Uterus (tissue), 3 donors: ENCODE measurements at regions not wholly inside any gene's neighbourhood (a gene's known extent, or its start where the extent isn't known, plus 50 kb on each side); places are given as distances from the start of the nearest gene placed in this dataset.

Experiments used
- DNase-seq, 2 donors: peaks; one replicate each; pipeline ENCODE4 v3.0.0-alpha.2; 2019 to 2020
- H3K27ac ChIP-seq, 2 donors: fragments of 200-600 bp; sonication (generic); 1 replicate in 1 of 2; 2 replicates in 1 of 2; pipeline ENCODE4 v1.5.1; 2016 to 2018
- H3K27me3 ChIP-seq, 2 donors: fragments of 200-600 bp; sonication (generic); one replicate each; pipeline ENCODE4 v1.5.1; 2018 to 2019; ENCODE audit warnings: control low read depth in 1 of 2
- H3K36me3 ChIP-seq, 2 donors: fragments of 200-600 bp; sonication (generic); one replicate each; pipeline ENCODE4 v1.5.1; 2019; ENCODE audit warnings: control low read depth in 1 of 2
- H3K4me1 ChIP-seq, 2 donors: fragments of 200-600 bp; sonication (generic); one replicate each; pipeline ENCODE4 v1.5.1; 2018 to 2019; ENCODE audit warnings: control low read depth in 1 of 2
- H3K4me3 ChIP-seq, 2 donors: fragments of 200-600 bp; sonication (generic); 1 replicate in 1 of 2; 2 replicates in 1 of 2; pipeline ENCODE4 v1.5.1; 2018 to 2019; ENCODE audit warnings: mild to moderate bottlenecking in 1 of 2
- H3K9me3 ChIP-seq, 2 donors: fragments of 200-600 bp; sonication (generic); one replicate each; pipeline ENCODE4 v1.5.1; 2019; ENCODE audit warnings: control low read depth in 1 of 2
- CTCF ChIP-seq, 4 experiments: fragments of 200-600 bp in 2 of 4; fragments of 450-650 bp in 2 of 4; sonication (generic) in 2 of 4; IDR thresholded peaks; one replicate each; pipeline ENCODE4 v1.5.1; 2016 to 2019; ENCODE audit warnings: antibody characterized with exemption in 4 of 4, mild to moderate bottlenecking in 2 of 4, moderate library complexity in 1 of 4
- POLR2A ChIP-seq, 2 donors: fragments of 450-650 bp; IDR thresholded peaks; one replicate each; pipeline ENCODE4 v1.6.1; 2016; ENCODE audit warnings: antibody characterized with exemption in 2 of 2, mild to moderate bottlenecking in 1 of 2, moderate library complexity in 1 of 2
- intact Hi-C: fragments of 100-400 bp; cut with DNase I; formaldehyde crosslinking; loops from one replicate; pipeline ENCODE4 v1.15.1; 2023; ENCODE audit warnings: low total_unique reads
- donor health status: DM: yes; HTN: yes; CAD: no.

- no peak overlapping the region for H3K4me3 ChIP-seq
- H3K27ac ChIP-seq, result no peak overlapping the region
- no peak for DNase-seq
- H3K27me3 ChIP-seq, result no peaks in the 10 kb centered on the region
- intact Hi-C loops, result no loop called here
- no peak for TF ChIP-seq CTCF (IDR thresholded peaks at IDR 0.05)
- TF ChIP-seq POLR2A (IDR thresholded peaks at IDR 0.05), result no peak
- H3K9me3 ChIP-seq, result no peaks in the 10 kb centered on the region
- H3K36me3 ChIP-seq, result no peaks in the 10 kb centered on the region
- no peaks in the 10 kb centered on the region for H3K4me1 ChIP-seq
Observed at GRCh38 chr18:78641689-78642231, 337.9 kb upstream of the SALL3 start.

- no peak overlapping the region for H3K27ac ChIP-seq
- H3K4me1 ChIP-seq, result no peaks in the 10 kb centered on the region
- H3K4me3 ChIP-seq, result no peak overlapping the region
- no peaks in the 10 kb centered on the region for H3K27me3 ChIP-seq
- TF ChIP-seq POLR2A (IDR thresholded peaks at IDR 0.05) (no peak), CTCF (IDR thresholded peaks at IDR 0.05) (no peak)
- no peak for DNase-seq
- no peaks in the 10 kb centered on the region for H3K36me3 ChIP-seq
- no peaks in the 10 kb centered on the region for H3K9me3 ChIP-seq
- intact Hi-C loops, result no loop called here
Observed at GRCh38 chr18:78642296-78642951, 337.2 kb upstream of the SALL3 start.

- Histone ChIP-seq H3K36me3 (no peaks in the 10 kb centered on the region), H3K4me3 (no peak overlapping the region), H3K4me1 (no peaks in the 10 kb centered on the region), H3K9me3 (no peaks in the 10 kb centered on the region), H3K27ac (no peak overlapping the region), H3K27me3 (no peaks in the 10 kb centered on the region)
- intact Hi-C loops, result no loop called here
- DNase-seq, result no peak
- TF ChIP-seq POLR2A (IDR thresholded peaks at IDR 0.05) (no peak), CTCF (IDR thresholded peaks at IDR 0.05) (no peak)
Observed at GRCh38 chr18:78643004-78643403, 336.6 kb upstream of the SALL3 start.

GRCh38 chr18:78643981-78644380, 335.6 kb upstream of the SALL3 start:
- Histone ChIP-seq H3K27ac (no peak overlapping the region), H3K4me3 (no peak overlapping the region), H3K9me3 (no peaks in the 10 kb centered on the region), H3K4me1 (no peaks in the 10 kb centered on the region), H3K36me3 (no peaks in the 10 kb centered on the region), H3K27me3 (no peaks in the 10 kb centered on the region)
- no peak for DNase-seq
- TF ChIP-seq POLR2A (IDR thresholded peaks at IDR 0.05), result no peak
- TF ChIP-seq CTCF (IDR thresholded peaks at IDR 0.05), result no peak
- intact Hi-C loops, result no loop called here

GRCh38 chr18:78645216-78645615, 334.4 kb upstream of the SALL3 start:
- no peak for DNase-seq
- Histone ChIP-seq H3K4me1 (no peaks in the 10 kb centered on the region), H3K4me3 (no peak overlapping the region), H3K36me3 (no peaks in the 10 kb centered on the region), H3K27ac (no peak overlapping the region), H3K27me3 (no peaks in the 10 kb centered on the region), H3K9me3 (no peaks in the 10 kb centered on the region)
- no peak for TF ChIP-seq CTCF (IDR thresholded peaks at IDR 0.05)
- no peak for TF ChIP-seq POLR2A (IDR thresholded peaks at IDR 0.05)
- intact Hi-C loops, result no loop called here
